ENCODE measurements at regions not wholly inside any gene's neighbourhood (a gene's known extent, or its start where the extent isn't known, plus 50 kb on each side); places are given as distances from the start of the nearest gene placed in this dataset.

GRCh38 chr5:123808461-123809380 lies 296.7 kb downstream of the CSNK1G3 start:
- H3K36me3 ChIP-seq (ENCODE audit: control insufficient read depth in 2 of 2, extremely low read depth in 1 of 2, insufficient read depth in 2 of 2, low read length in 2 of 2): no peaks in the 10 kb centered on the region
- no peaks in the 10 kb centered on the region for H3K9me3 ChIP-seq (replicated peaks; ENCODE audit: control insufficient read depth, insufficient read depth, low read length)
- no peak for FAIRE-seq
- H3K79me2 ChIP-seq (ENCODE audit: control insufficient read depth, insufficient read depth, low read length): no peaks in the 10 kb centered on the region
- no peak overlapping the region for H2AFZ ChIP-seq (ENCODE audit: low read depth, low read length)
- no peak for TF ChIP-seq POLR2AphosphoS5 (IDR thresholded peaks at IDR 0.05; ENCODE audit: insufficient read depth, low read depth, low read length)
- H3K27me3 ChIP-seq (ENCODE audit: control insufficient read depth in 2 of 2, insufficient read depth in 2 of 2, low read length in 2 of 2): no peaks in the 10 kb centered on the region
- ChIA-PET POLR2A (no interaction called here), CTCF (no interaction called here)
- intact Hi-C loops (cut with micrococcal nuclease) (no loop called here), dilution Hi-C loops (cut with MboI; ENCODE audit: extremely low pct_ligation_motif_present, low sequenced_read_pairs) (no loop called here)
- BruUV-seq (replicated peaks): no TSS peak
- no peak overlapping the region for H3K27ac ChIP-seq (ENCODE audit: insufficient read depth, low read depth, low read length)
- H3K9me1 ChIP-seq (replicated peaks; ENCODE audit: control insufficient read depth, extremely low read depth, insufficient read depth, low read length): no peaks in the 10 kb centered on the region
- no peaks in the 10 kb centered on the region for H4K20me1 ChIP-seq (replicated peaks; ENCODE audit: control insufficient read depth, extremely low read depth, insufficient read depth, low read length)
- H3K4me1 ChIP-seq (ENCODE audit: control insufficient read depth, extremely low read depth, insufficient read depth, low read length): peaks cover 4% of the 10 kb centered on the region
- DNase-seq (ENCODE audit: low read depth, low spot score): no peak
- H3K4me2 ChIP-seq (ENCODE audit: insufficient read depth, low read length): no peak overlapping the region
- H3K9ac ChIP-seq (replicated peaks; ENCODE audit: extremely low read depth, insufficient read depth, low read length): no peak overlapping the region
- H3K4me3 ChIP-seq (replicated peaks in 1 of 3; ENCODE audit: insufficient read depth in 1 of 3, low read depth in 1 of 3, low read length in 3 of 3): no peak overlapping the region

- CTCF ChIA-PET: no interaction called here
- Histone ChIP-seq H3K27ac (ENCODE audit: insufficient read depth, low read depth, low read length) (no peak overlapping the region), H4K20me1 (replicated peaks; ENCODE audit: control insufficient read depth, extremely low read depth, insufficient read depth, low read length) (no peaks in the 10 kb centered on the region), H3K79me2 (ENCODE audit: control insufficient read depth, insufficient read depth, low read length) (no peaks in the 10 kb centered on the region), H3K27me3 (ENCODE audit: control insufficient read depth in 2 of 2, insufficient read depth in 2 of 2, low read length in 2 of 2) (no peaks in the 10 kb centered on the region), H3K9me3 (replicated peaks; ENCODE audit: control insufficient read depth, insufficient read depth, low read length) (no peaks in the 10 kb centered on the region), H3K4me1 (ENCODE audit: control insufficient read depth, extremely low read depth, insufficient read depth, low read length) (no peaks in the 10 kb centered on the region), H2AFZ (ENCODE audit: low read depth, low read length) (no peak overlapping the region), H3K36me3 (ENCODE audit: control insufficient read depth in 2 of 2, extremely low read depth in 1 of 2, insufficient read depth in 2 of 2, low read length in 2 of 2) (no peaks in the 10 kb centered on the region), H3K9ac (replicated peaks; ENCODE audit: extremely low read depth, insufficient read depth, low read length) (no peak overlapping the region), H3K9me1 (replicated peaks; ENCODE audit: control insufficient read depth, extremely low read depth, insufficient read depth, low read length) (no peaks in the 10 kb centered on the region), H3K4me2 (ENCODE audit: insufficient read depth, low read length) (no peak overlapping the region), H3K4me3 (replicated peaks in 1 of 3; ENCODE audit: insufficient read depth in 1 of 3, low read depth in 1 of 3, low read length in 3 of 3) (no peak overlapping the region)
- no TSS peak for BruUV-seq (replicated peaks)
- no peak for FAIRE-seq
- TF ChIP-seq CTCF (IDR thresholded peaks at IDR 0.05; ENCODE audit: extremely low read depth in 1 of 2, insufficient read depth in 1 of 2, low read depth in 1 of 2, low read length in 2 of 2) (no peak), MYC (IDR thresholded peaks at IDR 0.05; ENCODE audit: low read depth, low read length) (no peak), MAX (IDR thresholded peaks at IDR 0.05; ENCODE audit: insufficient read depth, insufficient read length) (no peak), GATA2 (IDR thresholded peaks at IDR 0.05; ENCODE audit: insufficient read depth, insufficient read length, low read depth, low read length) (no peak), POLR2AphosphoS5 (IDR thresholded peaks at IDR 0.05; ENCODE audit: insufficient read depth, low read depth, low read length) (no peak), JUN (IDR thresholded peaks at IDR 0.05; ENCODE audit: borderline replicate concordance, insufficient read depth, insufficient read length, low read depth) (no peak)
- no peak for DNase-seq (ENCODE audit: low read depth, low spot score)
- intact Hi-C loops (cut with micrococcal nuclease) (no loop called here), dilution Hi-C loops (cut with MboI; ENCODE audit: extremely low pct_ligation_motif_present, low sequenced_read_pairs) (no loop called here)
- POLR2A ChIA-PET: no interaction called here
Observed at GRCh38 chr5:123807177-123807945, 295.4 kb downstream of the CSNK1G3 start.

Data from endothelial cell of umbilical vein (primary cell).